ENCODE measurements at regions not wholly inside any gene's neighbourhood (a gene's known extent, or its start where the extent isn't known, plus 50 kb on each side); places are given as distances from the start of the nearest gene placed in this dataset.

GRCh38 chr16:62089715-62090114 lies 53.5 kb upstream of the CDH8 start:
- TF ChIP-seq POLR2A (IDR thresholded peaks at IDR 0.05) (no peak), CTCF (IDR thresholded peaks at IDR 0.05) (no peak), POLR2AphosphoS5 (IDR thresholded peaks at IDR 0.05; ENCODE audit: insufficient read depth in 1 of 2, low read depth in 1 of 2) (no peak)

All from vagina (tissue), 2 donors.